ENCODE measurements at regions not wholly inside any gene's neighbourhood (a gene's known extent, or its start where the extent isn't known, plus 50 kb on each side); places are given as distances from the start of the nearest gene placed in this dataset.

DNA sequence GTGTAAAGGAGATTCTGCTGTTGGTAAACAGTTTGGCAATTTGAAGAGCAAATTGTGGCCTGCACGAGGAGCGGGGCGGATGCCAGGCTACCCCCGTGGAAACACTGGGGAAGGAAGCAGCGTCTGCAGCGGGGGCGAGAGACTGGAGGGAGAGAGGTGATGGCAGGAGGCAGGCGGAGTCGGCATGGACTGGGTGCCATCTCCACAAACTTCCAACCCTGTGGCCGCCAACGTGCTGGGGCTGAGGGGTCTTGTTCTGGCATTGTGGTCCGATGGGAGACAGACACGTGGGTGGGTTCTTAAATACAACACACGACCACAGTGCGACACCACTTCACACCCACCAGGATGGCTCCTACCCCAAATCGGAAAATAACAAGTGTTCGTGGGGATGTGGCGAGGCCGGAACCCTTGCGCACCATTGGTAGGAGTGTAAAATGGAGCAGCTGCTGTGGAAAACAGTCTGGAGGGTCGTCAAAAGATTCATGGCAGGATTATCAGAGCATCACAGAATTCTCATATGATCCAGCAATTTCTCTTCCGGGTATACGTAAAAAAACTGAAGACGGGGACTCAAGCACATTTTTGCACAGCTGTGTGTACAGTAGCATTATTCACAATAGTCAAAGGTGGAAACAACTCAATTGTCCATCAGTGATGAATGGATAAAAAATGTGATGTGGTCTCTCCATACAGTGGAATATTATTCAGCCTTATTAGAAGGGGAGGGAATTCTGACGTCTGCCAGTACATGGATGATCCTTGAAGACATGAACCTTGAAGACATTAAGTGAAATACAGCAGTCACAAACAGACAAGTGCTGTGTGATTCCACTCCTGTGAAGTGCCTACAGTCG lies 82.4 kb upstream of the HPCAL1 start:
- no peaks in the 10 kb centered on the region for H3K9me3 ChIP-seq (ENCODE audit: control extremely low read depth in 1 of 5, control insufficient read depth in 4 of 5, insufficient read depth in 2 of 5, low read depth in 1 of 5, low read length in 4 of 5)
- H3K27ac ChIP-seq (ENCODE audit: insufficient read depth in 1 of 2, low read depth in 1 of 2, low read length in 2 of 2, poor library complexity in 1 of 2, severe bottlenecking in 2 of 2): no peak overlapping the region
- no peak for DNase-seq
- ChIA-PET POLR2A (no interaction called here), CTCF (no interaction called here)
- H3K4me1 ChIP-seq (ENCODE audit: control extremely low read depth in 1 of 4, control insufficient read depth in 4 of 4, insufficient read depth in 4 of 4, low read length in 3 of 4): no peaks in the 10 kb centered on the region
- H3K27me3 ChIP-seq (replicated peaks in 2 of 5; ENCODE audit: control insufficient read depth in 4 of 5, insufficient read depth in 5 of 5, low read length in 4 of 5): no peaks in the 10 kb centered on the region
- no peaks in the 10 kb centered on the region for H3K36me3 ChIP-seq (ENCODE audit: control insufficient read depth in 4 of 4, insufficient read depth in 4 of 4, low read length in 3 of 4)
- 91% methylated on average over 11 of the region's 26 CpGs for WGBS (ENCODE audit: insufficient coverage)
- H3K4me3 ChIP-seq (ENCODE audit: control insufficient read depth in 1 of 7, extremely low read depth in 1 of 7, insufficient read depth in 4 of 7, low read depth in 2 of 7, low read length in 6 of 7): no peak overlapping the region

DNA sequence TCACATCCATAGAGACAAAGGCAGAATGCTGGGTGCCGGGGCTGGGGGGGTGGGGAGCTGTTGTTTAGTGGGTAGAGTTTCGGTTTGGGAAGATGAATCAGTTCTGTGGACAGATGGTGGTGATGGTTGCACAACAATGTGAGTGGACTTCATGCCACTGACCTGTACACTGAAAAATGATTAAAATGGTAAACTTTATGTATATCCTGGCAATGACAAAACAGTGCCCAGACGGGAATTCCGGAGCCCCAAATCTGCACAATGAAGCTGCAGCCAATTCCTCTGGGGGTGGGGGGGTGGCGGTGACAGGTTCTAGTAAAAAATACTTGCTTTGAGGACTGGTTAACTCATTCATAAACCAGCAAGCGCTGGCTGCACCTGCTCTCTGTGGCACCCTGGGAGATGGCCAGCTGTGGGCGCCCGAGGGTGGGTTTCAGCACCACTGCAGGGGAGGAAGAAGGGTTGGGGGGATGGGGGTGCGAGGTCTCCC lies 81.8 kb upstream of the HPCAL1 start:
- no peaks in the 10 kb centered on the region for H3K27me3 ChIP-seq (replicated peaks in 2 of 5; ENCODE audit: control insufficient read depth in 4 of 5, insufficient read depth in 5 of 5, low read length in 4 of 5)
- no peak overlapping the region for H3K4me3 ChIP-seq (ENCODE audit: control insufficient read depth in 1 of 7, extremely low read depth in 1 of 7, insufficient read depth in 4 of 7, low read depth in 2 of 7, low read length in 6 of 7)
- no peaks in the 10 kb centered on the region for H3K36me3 ChIP-seq (ENCODE audit: control insufficient read depth in 4 of 4, insufficient read depth in 4 of 4, low read length in 3 of 4)
- DNase-seq: no peak
- H3K9me3 ChIP-seq (ENCODE audit: control extremely low read depth in 1 of 5, control insufficient read depth in 4 of 5, insufficient read depth in 2 of 5, low read depth in 1 of 5, low read length in 4 of 5): no peaks in the 10 kb centered on the region
- CTCF ChIA-PET: no interaction called here
- 94% methylated on average over 7 of the region's 9 CpGs for WGBS (ENCODE audit: insufficient coverage)
- no peaks in the 10 kb centered on the region for H3K4me1 ChIP-seq (ENCODE audit: control extremely low read depth in 1 of 4, control insufficient read depth in 4 of 4, insufficient read depth in 4 of 4, low read length in 3 of 4)
- POLR2A ChIA-PET: no interaction called here
- H3K27ac ChIP-seq (ENCODE audit: insufficient read depth in 1 of 2, low read depth in 1 of 2, low read length in 2 of 2, poor library complexity in 1 of 2, severe bottlenecking in 2 of 2): no peak overlapping the region

DNA sequence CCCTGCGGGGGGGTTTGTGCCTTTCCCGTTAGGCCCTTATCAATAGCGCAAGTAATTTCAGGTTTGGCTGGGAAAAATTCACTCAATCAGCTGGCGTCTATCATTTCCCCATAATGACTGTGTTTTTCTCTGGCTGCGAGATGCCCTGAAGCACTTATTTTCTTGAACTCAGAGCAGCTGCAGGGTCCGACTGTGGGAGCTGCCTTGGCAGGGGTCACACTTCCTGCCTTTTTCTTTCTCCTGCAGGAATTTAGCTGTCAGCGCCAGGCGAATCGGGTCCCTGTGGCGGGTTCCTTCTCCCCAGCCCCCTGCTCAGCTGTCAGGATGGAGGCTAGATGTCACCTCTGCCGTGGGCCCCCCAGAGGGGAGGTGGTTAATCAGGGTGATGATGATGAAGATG lies 81.3 kb upstream of the HPCAL1 start:
- POLR2A ChIA-PET: no interaction called here
- no peak for DNase-seq
- no peaks in the 10 kb centered on the region for H3K9me3 ChIP-seq (ENCODE audit: control extremely low read depth in 1 of 5, control insufficient read depth in 4 of 5, insufficient read depth in 2 of 5, low read depth in 1 of 5, low read length in 4 of 5)
- H3K27me3 ChIP-seq (replicated peaks in 2 of 5; ENCODE audit: control insufficient read depth in 4 of 5, insufficient read depth in 5 of 5, low read length in 4 of 5): no peaks in the 10 kb centered on the region
- H3K4me3 ChIP-seq (ENCODE audit: control insufficient read depth in 1 of 7, extremely low read depth in 1 of 7, insufficient read depth in 4 of 7, low read depth in 2 of 7, low read length in 6 of 7): no peak overlapping the region
- no peak overlapping the region for H3K27ac ChIP-seq (ENCODE audit: insufficient read depth in 1 of 2, low read depth in 1 of 2, low read length in 2 of 2, poor library complexity in 1 of 2, severe bottlenecking in 2 of 2)
- 95% methylated on average over 6 of the region's 11 CpGs for WGBS (ENCODE audit: insufficient coverage)
- H3K36me3 ChIP-seq (ENCODE audit: control insufficient read depth in 4 of 4, insufficient read depth in 4 of 4, low read length in 3 of 4): no peaks in the 10 kb centered on the region
- CTCF ChIA-PET: interaction anchor here (0.8 kb wide), 1 partner anchor 10 kb away, joined by 3 read pairs; no protein-coding TSS in a partner anchor
- no peaks in the 10 kb centered on the region for H3K4me1 ChIP-seq (ENCODE audit: control extremely low read depth in 1 of 4, control insufficient read depth in 4 of 4, insufficient read depth in 4 of 4, low read length in 3 of 4)

DNA sequence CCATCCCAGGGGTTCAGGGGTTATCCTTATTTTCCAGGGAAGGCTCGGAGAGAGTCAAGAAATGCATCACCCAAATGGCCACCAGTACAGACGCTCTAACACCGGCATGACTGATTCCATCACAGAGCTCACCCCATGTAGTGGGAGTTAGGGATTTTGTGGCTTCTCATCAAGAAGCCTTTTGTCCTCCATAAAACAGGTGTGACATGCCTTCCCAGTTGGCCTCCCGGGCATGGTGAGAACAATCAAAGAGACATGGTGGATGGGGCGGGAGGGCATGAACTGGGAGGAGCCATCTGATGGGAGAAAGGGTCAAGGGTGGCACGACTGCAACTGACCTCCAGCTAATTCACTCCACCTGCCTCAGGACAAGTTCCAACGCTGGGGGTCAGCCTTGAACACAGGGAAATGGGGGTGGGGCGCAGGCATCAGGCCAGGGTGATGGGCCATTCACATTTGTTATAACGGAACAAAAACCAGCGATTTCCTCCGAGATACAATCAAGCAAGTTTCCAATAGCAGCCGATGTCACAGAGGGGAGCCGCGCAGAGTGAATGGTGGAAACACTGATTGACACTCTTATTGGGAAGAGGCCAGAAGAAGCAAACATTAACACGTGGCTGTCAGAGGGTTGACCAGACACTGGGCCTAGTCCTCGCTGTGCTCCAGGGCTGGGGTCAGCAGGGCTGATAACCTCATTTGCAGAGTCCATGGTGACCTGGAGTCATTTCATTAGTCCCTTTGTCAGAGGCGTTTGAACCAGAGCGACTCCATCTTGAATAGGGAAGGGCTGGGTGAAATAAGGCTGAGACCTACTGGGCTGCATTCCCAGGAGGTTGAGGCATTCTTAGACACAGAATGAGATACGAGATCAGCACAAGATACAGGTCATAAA lies 80.5 kb upstream of the HPCAL1 start:
- Histone ChIP-seq H3K36me3 (ENCODE audit: control insufficient read depth in 4 of 4, insufficient read depth in 4 of 4, low read length in 3 of 4) (no peaks in the 10 kb centered on the region), H3K4me1 (ENCODE audit: control extremely low read depth in 1 of 4, control insufficient read depth in 4 of 4, insufficient read depth in 4 of 4, low read length in 3 of 4) (no peaks in the 10 kb centered on the region), H3K9me3 (ENCODE audit: control extremely low read depth in 1 of 5, control insufficient read depth in 4 of 5, insufficient read depth in 2 of 5, low read depth in 1 of 5, low read length in 4 of 5) (no peaks in the 10 kb centered on the region), H3K27ac (ENCODE audit: insufficient read depth in 1 of 2, low read depth in 1 of 2, low read length in 2 of 2, poor library complexity in 1 of 2, severe bottlenecking in 2 of 2) (no peak overlapping the region), H3K4me3 (ENCODE audit: control insufficient read depth in 1 of 7, extremely low read depth in 1 of 7, insufficient read depth in 4 of 7, low read depth in 2 of 7, low read length in 6 of 7) (no peak overlapping the region), H3K27me3 (replicated peaks in 2 of 5; ENCODE audit: control insufficient read depth in 4 of 5, insufficient read depth in 5 of 5, low read length in 4 of 5) (no peaks in the 10 kb centered on the region)
- 93% methylated on average over 18 of the region's 19 CpGs for WGBS (ENCODE audit: insufficient coverage)
- CTCF ChIA-PET: interaction anchor here (0.8 kb wide), 1 partner anchor 10 kb away, joined by 3 read pairs; no protein-coding TSS in a partner anchor
- no peak for DNase-seq
- POLR2A ChIA-PET: no interaction called here

DNA sequence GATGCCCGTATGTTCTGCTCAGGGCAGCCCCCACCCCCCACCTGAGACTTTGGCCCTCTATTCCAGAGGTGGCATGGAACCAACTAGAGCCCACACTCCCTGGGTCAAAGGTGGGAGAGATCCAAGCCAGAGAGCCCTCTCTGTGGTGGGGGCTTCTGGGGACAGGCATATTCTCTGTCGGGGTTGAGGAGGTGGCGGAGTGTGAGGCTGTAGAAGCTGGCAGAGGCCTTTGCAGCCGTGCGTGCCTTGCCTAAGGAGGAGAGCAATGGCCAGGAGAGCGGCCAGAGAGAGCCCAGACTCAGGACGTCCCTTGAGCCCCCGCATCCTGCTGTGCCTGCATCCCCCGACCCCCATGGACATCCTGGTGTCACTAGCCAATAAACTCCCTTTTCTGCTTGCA lies 79.2 kb upstream of the HPCAL1 start:
- no peaks in the 10 kb centered on the region for H3K9me3 ChIP-seq (ENCODE audit: control extremely low read depth in 1 of 5, control insufficient read depth in 4 of 5, insufficient read depth in 2 of 5, low read depth in 1 of 5, low read length in 4 of 5)
- H3K4me3 ChIP-seq (ENCODE audit: control insufficient read depth in 1 of 7, extremely low read depth in 1 of 7, insufficient read depth in 4 of 7, low read depth in 2 of 7, low read length in 6 of 7): no peak overlapping the region
- H3K36me3 ChIP-seq (ENCODE audit: control insufficient read depth in 4 of 4, insufficient read depth in 4 of 4, low read length in 3 of 4): no peaks in the 10 kb centered on the region
- H3K27me3 ChIP-seq (replicated peaks in 2 of 5; ENCODE audit: control insufficient read depth in 4 of 5, insufficient read depth in 5 of 5, low read length in 4 of 5): no peaks in the 10 kb centered on the region
- DNase-seq: no peak
- CTCF ChIA-PET: no interaction called here
- POLR2A ChIA-PET: no interaction called here
- WGBS (ENCODE audit: insufficient coverage): 92% methylated on average over 9 of the region's 9 CpGs
- no peak overlapping the region for H3K27ac ChIP-seq (ENCODE audit: insufficient read depth in 1 of 2, low read depth in 1 of 2, low read length in 2 of 2, poor library complexity in 1 of 2, severe bottlenecking in 2 of 2)
- H3K4me1 ChIP-seq (ENCODE audit: control extremely low read depth in 1 of 4, control insufficient read depth in 4 of 4, insufficient read depth in 4 of 4, low read length in 3 of 4): no peaks in the 10 kb centered on the region

DNA sequence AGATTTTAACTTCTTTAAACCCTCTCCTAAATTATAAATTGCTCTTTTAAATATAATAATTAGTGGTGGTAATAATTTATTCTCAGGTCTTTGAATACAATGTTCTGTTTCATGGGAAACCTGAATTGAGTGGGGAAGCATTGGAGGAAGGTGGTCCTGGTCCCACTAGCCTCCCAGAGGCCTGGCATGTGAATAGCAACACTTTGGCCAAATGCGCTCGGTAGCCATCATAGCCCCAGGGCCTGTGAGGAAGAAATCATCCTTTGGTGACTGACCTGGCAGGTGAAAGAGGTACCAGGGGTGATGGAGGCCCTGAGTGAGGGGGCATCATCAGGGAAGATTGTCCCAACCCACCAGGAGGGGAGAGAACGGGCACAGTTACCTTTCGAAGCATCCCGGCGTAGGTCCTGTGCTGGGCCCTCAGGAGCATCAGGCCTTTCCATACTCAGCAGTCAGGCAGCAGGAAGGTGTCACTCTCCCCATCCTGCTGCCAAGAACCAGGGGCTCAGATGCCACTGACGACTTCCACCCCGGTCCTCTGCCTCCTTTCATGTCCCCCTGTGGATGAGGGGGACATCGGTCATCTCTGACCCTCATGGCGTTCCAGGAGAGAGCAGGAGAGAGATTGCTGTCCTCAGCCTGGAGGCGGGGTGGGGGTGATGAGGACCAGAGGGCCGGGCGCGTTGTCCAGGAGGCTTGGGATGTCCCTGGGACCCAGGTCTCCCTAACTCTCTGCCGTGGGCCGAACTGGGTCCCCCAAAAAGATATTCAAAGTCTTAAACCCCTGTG lies 78.6 kb upstream of the HPCAL1 start:
- POLR2A ChIA-PET: no interaction called here
- DNase-seq: no peak
- no peaks in the 10 kb centered on the region for H3K4me1 ChIP-seq (ENCODE audit: control extremely low read depth in 1 of 4, control insufficient read depth in 4 of 4, insufficient read depth in 4 of 4, low read length in 3 of 4)
- H3K27ac ChIP-seq (ENCODE audit: insufficient read depth in 1 of 2, low read depth in 1 of 2, low read length in 2 of 2, poor library complexity in 1 of 2, severe bottlenecking in 2 of 2): no peak overlapping the region
- no peaks in the 10 kb centered on the region for H3K36me3 ChIP-seq (ENCODE audit: control insufficient read depth in 4 of 4, insufficient read depth in 4 of 4, low read length in 3 of 4)
- CTCF ChIA-PET: no interaction called here
- WGBS (ENCODE audit: insufficient coverage): 93% methylated on average over 11 of the region's 16 CpGs
- H3K27me3 ChIP-seq (replicated peaks in 2 of 5; ENCODE audit: control insufficient read depth in 4 of 5, insufficient read depth in 5 of 5, low read length in 4 of 5): no peaks in the 10 kb centered on the region
- H3K4me3 ChIP-seq (ENCODE audit: control insufficient read depth in 1 of 7, extremely low read depth in 1 of 7, insufficient read depth in 4 of 7, low read depth in 2 of 7, low read length in 6 of 7): no peak overlapping the region
- H3K9me3 ChIP-seq (ENCODE audit: control extremely low read depth in 1 of 5, control insufficient read depth in 4 of 5, insufficient read depth in 2 of 5, low read depth in 1 of 5, low read length in 4 of 5): no peaks in the 10 kb centered on the region

Data from common myeloid progenitor, CD34-positive (primary cell).